Cerebellar nuclear complex (tissue), 1 donor: ENCODE measurements at regions not wholly inside any gene's neighbourhood (a gene's known extent, or its start where the extent isn't known, plus 50 kb on each side); places are given as distances from the start of the nearest gene placed in this dataset.
"Not testable (repeated sequence)": the region's sequence is repeated elsewhere in the genome, so short reads cannot be mapped to it uniquely, and the experiment has no call there.

Source experiments
- DNase-seq, 2 experiments: peaks; one replicate each; lab custom pipeline; 2025; lab: John Stamatoyannopoulos, UW

GRCh38 chr13:52324831-52325230, 81.1 kb downstream of the THSD1 start:
- DNase-seq = not testable (repeated sequence)

GRCh38 chr13:52319876-52320275, 86.1 kb downstream of the THSD1 start:
- DNase-seq = no peak

- DNase-seq = not testable (repeated sequence)
Measured at GRCh38 chr13:52309833-52310232, 96.1 kb downstream of the THSD1 start.

- DNase-seq = not testable (repeated sequence)
Measured at GRCh38 chr13:52306336-52306735, 99.6 kb downstream of the THSD1 start.

- not testable (repeated sequence) for DNase-seq
Measured at GRCh38 chr13:52303098-52303497, 102.9 kb downstream of the THSD1 start.

- not testable (repeated sequence) for DNase-seq
Measured at GRCh38 chr13:52302688-52303087, 103.3 kb downstream of the THSD1 start.

- DNase-seq = not testable (repeated sequence)
Measured at GRCh38 chr13:52301810-52302400, 104.1 kb downstream of the THSD1 start.

GRCh38 chr13:52298079-52298661, 107.8 kb downstream of the THSD1 start:
- not testable (repeated sequence) for DNase-seq

- DNase-seq = not testable (repeated sequence)
Measured at GRCh38 chr13:52288891-52289290, 117.1 kb downstream of the THSD1 start.

- DNase-seq = not testable (repeated sequence)
Measured at GRCh38 chr13:52281387-52281786, 122.0 kb upstream of the NEK3 start.

GRCh38 chr13:52279408-52279807, 120.0 kb upstream of the NEK3 start:
- DNase-seq = not testable (repeated sequence)

GRCh38 chr13:52254299-52254698, 94.9 kb upstream of the NEK3 start:
- DNase-seq = not testable (repeated sequence)

- not testable (repeated sequence) for DNase-seq
Measured at GRCh38 chr13:52240752-52241151, 81.4 kb upstream of the NEK3 start.

GRCh38 chr13:52235900-52236595, 76.7 kb upstream of the NEK3 start:
- peak in 1 of 2 experiments; percentile 6 for DNase-seq

GRCh38 chr13:52234928-52235327, 75.5 kb upstream of the NEK3 start:
- not testable (repeated sequence) for DNase-seq

GRCh38 chr13:52223063-52223462, 63.7 kb upstream of the NEK3 start:
- not testable (repeated sequence) for DNase-seq

GRCh38 chr13:52213920-52214319, 54.5 kb upstream of the NEK3 start:
- DNase-seq = not testable (repeated sequence)

GRCh38 chr13:52212886-52213285, 53.5 kb upstream of the NEK3 start:
- DNase-seq = not testable (repeated sequence)

- DNase-seq = not testable (repeated sequence)
Measured at GRCh38 chr13:52211416-52211776, 52.0 kb upstream of the NEK3 start.

- not testable (repeated sequence) for DNase-seq
Measured at GRCh38 chr13:52210564-52211415, 51.4 kb upstream of the NEK3 start.
